Tibial artery (tissue), 4 donors: ENCODE measurements at regions not wholly inside any gene's neighbourhood (a gene's known extent, or its start where the extent isn't known, plus 50 kb on each side); places are given as distances from the start of the nearest gene placed in this dataset.

Experiments
- DNase-seq, 2 donors: peaks; one replicate each; pipeline ENCODE4 v3.0.0-alpha.2; 2019
- H3K27ac ChIP-seq, 2 donors: fragments of 200-600 bp; sonication (generic) in 1 of 2; 1 replicate in 1 of 2; 2 replicates in 1 of 2; pipeline ENCODE4 v1.5.1; 2018 to 2019; ENCODE audit warnings: mild to moderate bottlenecking in 1 of 2
- H3K27me3 ChIP-seq, 2 donors: fragments of 200-600 bp; sonication (generic) in 1 of 2; one replicate each; pipeline versions ENCODE4 v1.5.1 to v1.6.0; 2016 to 2019
- H3K36me3 ChIP-seq, 3 donors: fragments of 200-600 bp; sonication (generic) in 2 of 3; one replicate each; pipeline ENCODE4 v1.5.1; 2016 to 2019; ENCODE audit warnings: mild to moderate bottlenecking in 2 of 3
- H3K4me1 ChIP-seq, 4 donors: fragments of 200-600 bp; sonication (generic) in 2 of 4; 1 replicate in 3 of 4; 2 replicates in 1 of 4; pipeline ENCODE4 v1.5.1; 2016 to 2019
- H3K4me3 ChIP-seq, 2 donors: fragments of 200-600 bp; sonication (generic) in 1 of 2; 1 replicate in 1 of 2; 2 replicates in 1 of 2; pipeline ENCODE4 v1.5.1; 2018 to 2019; ENCODE audit warnings: mild to moderate bottlenecking in 2 of 2
- H3K9me3 ChIP-seq, 3 donors: fragments of 200-600 bp; sonication (generic) in 1 of 3; one replicate each; pipeline ENCODE4 v1.5.1; 2016 to 2019
- intact Hi-C: fragments of 100-400 bp; cut with DNase I; formaldehyde crosslinking; loops from one replicate; pipeline ENCODE4 v1.15.0; 2023; ENCODE audit warnings: low total_unique reads
- TF ChIP-seq, protein P1 (sequence below), 2 experiments: fragments of 200-600 bp in 1 of 2; fragments of 450-650 bp in 1 of 2; IDR thresholded peaks; one replicate each; pipeline ENCODE4 v1.5.1; 2017 to 2019; ENCODE audit warnings: antibody characterized with exemption in 2 of 2, mild to moderate bottlenecking in 1 of 2, moderate library complexity in 1 of 2

DNA sequence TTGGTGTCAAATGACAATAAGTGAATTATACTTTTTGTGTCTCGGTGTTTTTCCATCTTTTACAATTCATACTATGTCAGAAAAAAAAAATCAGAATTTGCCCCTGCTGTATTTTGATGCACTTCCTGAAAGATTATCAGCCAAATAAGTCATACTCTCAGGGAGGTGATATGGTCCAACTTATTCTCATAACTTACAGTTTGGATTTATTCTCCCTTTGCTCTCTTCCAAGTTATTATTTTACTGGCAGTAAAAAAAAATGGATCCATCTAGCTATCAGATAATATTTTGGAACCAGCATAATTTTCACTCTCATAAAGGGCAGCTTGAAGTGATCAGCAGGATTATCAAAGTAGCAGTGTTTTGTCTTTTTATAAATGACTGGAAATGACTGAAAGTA lies 337.1 kb downstream of the BMPER start:
- Histone ChIP-seq H3K9me3 (no peaks in the 10 kb centered on the region), H3K4me3 (no peak overlapping the region), H3K27ac (no peak overlapping the region), H3K36me3 (no peaks in the 10 kb centered on the region), H3K4me1 (no peaks in the 10 kb centered on the region), H3K27me3 (no peaks in the 10 kb centered on the region)
- no peak for DNase-seq
- intact Hi-C loops = no loop called here
- TF ChIP-seq, protein P1, sequence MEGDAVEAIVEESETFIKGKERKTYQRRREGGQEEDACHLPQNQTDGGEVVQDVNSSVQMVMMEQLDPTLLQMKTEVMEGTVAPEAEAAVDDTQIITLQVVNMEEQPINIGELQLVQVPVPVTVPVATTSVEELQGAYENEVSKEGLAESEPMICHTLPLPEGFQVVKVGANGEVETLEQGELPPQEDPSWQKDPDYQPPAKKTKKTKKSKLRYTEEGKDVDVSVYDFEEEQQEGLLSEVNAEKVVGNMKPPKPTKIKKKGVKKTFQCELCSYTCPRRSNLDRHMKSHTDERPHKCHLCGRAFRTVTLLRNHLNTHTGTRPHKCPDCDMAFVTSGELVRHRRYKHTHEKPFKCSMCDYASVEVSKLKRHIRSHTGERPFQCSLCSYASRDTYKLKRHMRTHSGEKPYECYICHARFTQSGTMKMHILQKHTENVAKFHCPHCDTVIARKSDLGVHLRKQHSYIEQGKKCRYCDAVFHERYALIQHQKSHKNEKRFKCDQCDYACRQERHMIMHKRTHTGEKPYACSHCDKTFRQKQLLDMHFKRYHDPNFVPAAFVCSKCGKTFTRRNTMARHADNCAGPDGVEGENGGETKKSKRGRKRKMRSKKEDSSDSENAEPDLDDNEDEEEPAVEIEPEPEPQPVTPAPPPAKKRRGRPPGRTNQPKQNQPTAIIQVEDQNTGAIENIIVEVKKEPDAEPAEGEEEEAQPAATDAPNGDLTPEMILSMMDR (IDR thresholded peaks at IDR 0.05) = no peak

DNA sequence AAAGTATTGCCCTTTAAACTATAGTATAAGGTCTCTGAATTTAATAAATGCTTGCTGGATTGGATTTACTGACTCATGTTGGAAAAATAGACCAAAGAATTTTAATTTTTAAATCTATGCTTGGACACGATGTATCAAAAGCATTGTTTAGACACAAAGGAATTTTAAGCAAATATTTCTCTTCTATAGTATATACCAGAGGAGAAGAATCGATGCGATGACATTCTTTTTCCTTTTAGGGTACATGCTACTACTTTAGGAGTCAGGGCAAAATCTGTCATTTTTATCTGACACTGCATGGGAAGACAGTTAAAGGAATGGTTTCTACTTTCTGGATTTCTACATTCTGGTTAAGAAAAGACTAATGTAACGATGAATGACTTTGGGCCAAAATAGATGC lies 339.9 kb downstream of the BMPER start:
- H3K4me3 ChIP-seq = no peak overlapping the region
- no peak for DNase-seq
- intact Hi-C loops = no loop called here
- no peaks in the 10 kb centered on the region for H3K27me3 ChIP-seq
- no peak overlapping the region for H3K27ac ChIP-seq
- TF ChIP-seq, protein P1 (IDR thresholded peaks at IDR 0.05) = no peak
- H3K36me3 ChIP-seq = no peaks in the 10 kb centered on the region
- H3K4me1 ChIP-seq = no peaks in the 10 kb centered on the region
- H3K9me3 ChIP-seq = no peaks in the 10 kb centered on the region

GRCh38 chr7:34247468-34247867 lies 342.1 kb downstream of the BMPER start:
- H3K27ac ChIP-seq = no peak overlapping the region
- H3K4me3 ChIP-seq = no peak overlapping the region
- H3K9me3 ChIP-seq = no peaks in the 10 kb centered on the region
- DNase-seq = no peak
- no peaks in the 10 kb centered on the region for H3K27me3 ChIP-seq
- no peaks in the 10 kb centered on the region for H3K4me1 ChIP-seq
- H3K36me3 ChIP-seq = no peaks in the 10 kb centered on the region
- intact Hi-C loops = no loop called here
- TF ChIP-seq, protein P1 (IDR thresholded peaks at IDR 0.05) = no peak

DNA sequence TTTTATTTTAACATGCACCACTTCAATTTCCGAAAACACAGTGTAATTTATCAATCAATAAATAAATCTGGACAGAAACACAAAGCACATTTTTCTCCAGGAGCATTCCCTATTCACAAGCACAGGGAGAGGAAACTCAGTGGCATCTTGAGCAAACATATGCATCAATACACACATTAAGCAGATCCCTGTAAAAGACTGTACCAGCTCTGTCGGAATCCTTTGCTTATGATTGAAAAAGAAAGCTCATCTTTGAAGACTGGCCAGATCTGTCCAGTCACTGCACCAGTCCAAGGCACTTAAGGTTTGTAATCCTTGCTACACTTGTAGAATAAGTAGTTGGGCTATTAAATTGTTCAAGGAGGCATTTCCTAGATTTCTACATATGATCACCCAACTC lies 343.9 kb downstream of the BMPER start:
- TF ChIP-seq, protein P1 (IDR thresholded peaks at IDR 0.05) = no peak
- Histone ChIP-seq H3K4me3 (no peak overlapping the region), H3K4me1 (no peaks in the 10 kb centered on the region), H3K27ac (no peak overlapping the region), H3K27me3 (no peaks in the 10 kb centered on the region), H3K36me3 (no peaks in the 10 kb centered on the region), H3K9me3 (no peaks in the 10 kb centered on the region)
- no peak for DNase-seq
- intact Hi-C loops = no loop called here

DNA sequence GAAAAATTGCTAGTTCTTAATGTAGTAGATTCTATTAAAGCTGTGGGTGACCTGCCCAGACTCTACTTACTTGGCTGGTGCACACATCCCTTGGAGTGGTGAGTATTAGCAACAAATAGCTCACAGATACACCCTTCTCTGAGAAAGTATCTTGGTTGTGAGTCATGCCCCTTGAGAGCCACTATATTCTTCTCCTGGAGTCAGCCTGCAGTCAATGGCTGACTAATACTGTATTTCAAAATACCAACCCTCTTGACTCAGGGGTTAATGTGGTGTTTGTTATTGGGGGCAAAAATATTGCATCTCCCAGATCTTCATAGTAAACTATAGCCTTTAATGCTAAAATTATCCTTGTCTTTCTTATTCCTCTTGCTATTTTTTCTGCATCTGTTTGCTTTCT lies 354.9 kb downstream of the BMPER start:
- no peak overlapping the region for H3K27ac ChIP-seq

More for the DNA sequence above, 354.9 kb downstream of the BMPER start:
- TF ChIP-seq, protein P1 (IDR thresholded peaks at IDR 0.05) = no peak
- intact Hi-C loops = no loop called here
- no peaks in the 10 kb centered on the region for H3K9me3 ChIP-seq
- H3K4me1 ChIP-seq = peaks cover 0 to 5% (median 0%) of the 10 kb centered on the region in 4 donors
- H3K27me3 ChIP-seq = no peaks in the 10 kb centered on the region
- DNase-seq = no peak
- H3K4me3 ChIP-seq = no peak overlapping the region
- no peaks in the 10 kb centered on the region for H3K36me3 ChIP-seq
